A549 (cell line): ENCODE measurements at regions not wholly inside any gene's neighbourhood (a gene's known extent, or its start where the extent isn't known, plus 50 kb on each side); places are given as distances from the start of the nearest gene placed in this dataset.

ENCODE experiments used
- CEBPB ChIP-seq, 2 experiments: fragments of >200 bp in 1 of 2; sonication (Bioruptor Twin) in 1 of 2; formaldehyde crosslinking in 1 of 2; IDR thresholded peaks; 2 replicates each; pipeline ENCODE4 v1.6.1; 2012 to 2016
- CTCF ChIP-seq: fragments of >200 bp; sonication (Bioruptor Twin); formaldehyde crosslinking; IDR thresholded peaks from 3 replicates; pipeline ENCODE4 v1.5.1; 2016
- ELK1 ChIP-seq: fragments of 150-350 bp; IDR thresholded peaks from 2 replicates; pipeline ENCODE4 v1.6.1; 2014; ENCODE audit warnings: low read depth, mild to moderate bottlenecking, low read length
- EP300 ChIP-seq, 2 experiments: fragments of >200 bp; sonication (Bioruptor Twin); formaldehyde crosslinking; IDR thresholded peaks; 2 replicates in 1 of 2; 3 replicates in 1 of 2; pipeline ENCODE4 v1.6.1; 2016 to 2017
- MAX ChIP-seq: IDR thresholded peaks from 2 replicates; pipeline ENCODE4 v1.6.1; 2012
- POLR2AphosphoS2 ChIP-seq: conservative IDR thresholded peaks from 2 replicates; pipeline ENCODE4 v1.6.1; 2012; ENCODE audit warnings: low read length, improper control_type of control experiment, inconsistent platforms

- no peak for TF ChIP-seq EP300 (IDR thresholded peaks at IDR 0.05)
- no peak for TF ChIP-seq MAX
- no peak for TF ChIP-seq ELK1
- no peak for TF ChIP-seq CTCF
- TF ChIP-seq CEBPB (IDR thresholded peaks at IDR 0.05) = no peak
- no peak for TF ChIP-seq POLR2AphosphoS2
Observed at GRCh38 chr6:71371559-71371958, 82.9 kb downstream of the OGFRL1 start.
